Stomach (tissue), 8 donors: ENCODE measurements at regions not wholly inside any gene's neighbourhood (a gene's known extent, or its start where the extent isn't known, plus 50 kb on each side); places are given as distances from the start of the nearest gene placed in this dataset.
A peak's percentile ranks its signal among the peaks of the same experiment; 100 is the strongest.

Source experiments
- DNase-seq, 2 donors: peaks; one replicate each; pipeline versions ENCODE4 v3.0.0 to v3.0.0-alpha.2; 2013 to 2019
- H3K27ac ChIP-seq, 5 donors: fragments of 200-600 bp in 4 of 5; sonication (generic) in 4 of 5; one replicate each; pipeline ENCODE4 v1.5.1; 2013 to 2019; ENCODE audit warnings: mild to moderate bottlenecking in 1 of 5, moderate library complexity in 1 of 5
- H3K27me3 ChIP-seq, 3 donors: fragments of 200-600 bp; sonication (generic); one replicate each; pipeline ENCODE4 v1.5.1; 2017 to 2019; ENCODE audit warnings: mixed run types in 1 of 3
- H3K36me3 ChIP-seq, 4 donors: fragments of 200-600 bp; sonication (generic); 1 replicate in 3 of 4; 2 replicates in 1 of 4; pipeline ENCODE4 v1.5.1; 2016 to 2019
- H3K4me1 ChIP-seq, 4 donors: fragments of 200-600 bp; sonication (generic); one replicate each; pipeline ENCODE4 v1.5.1; 2016 to 2019
- H3K4me3 ChIP-seq, 4 donors: fragments of 200-600 bp; sonication (generic) in 3 of 4; one replicate each; pipeline ENCODE4 v1.5.1; 2016 to 2019; ENCODE audit warnings: mild to moderate bottlenecking in 1 of 4
- H3K9me3 ChIP-seq, 4 donors: fragments of 200-600 bp; sonication (generic); one replicate each; pipeline ENCODE4 v1.5.1; 2016 to 2019
- EP300 ChIP-seq: sonication (generic); formaldehyde crosslinking; IDR thresholded peaks from one replicate; pipeline ENCODE4 v1.6.1; 2017; ENCODE audit warnings: antibody characterized with exemption
- POLR2A ChIP-seq, 4 donors: fragments of 450-650 bp; IDR thresholded peaks; one replicate each; pipeline ENCODE4 v1.6.1; 2016; ENCODE audit warnings: antibody characterized with exemption in 4 of 4, control low read depth in 2 of 4, mild to moderate bottlenecking in 1 of 4, moderate library complexity in 1 of 4
- POLR2AphosphoS5 ChIP-seq, 3 donors: sonication (generic); formaldehyde crosslinking; IDR thresholded peaks; one replicate each; pipeline ENCODE4 v1.6.1; 2016; ENCODE audit warnings: antibody characterized with exemption in 3 of 3
- WGBS, 5 donors: extraction: QIAGEN DNeasy Blood & Tissue Kit in 3 of 5; methylation state at CpG; one replicate each; pipeline versions ENCODE4 v1.1.5 to v1.1.7; 2013 to 2018; 5-methylcytosine and 5-hydroxymethylcytosine counted together
- intact Hi-C: fragments of 100-400 bp; cut with DNase I; formaldehyde crosslinking; loops from one replicate; pipeline ENCODE4 v1.15.1; 2023; ENCODE audit warnings: low total_unique reads
- TF ChIP-seq, protein P1 (sequence below), 7 experiments: fragments of 450-650 bp in 4 of 7; fragments of 200-600 bp in 3 of 7; sonication (generic) in 3 of 7; IDR thresholded peaks; one replicate each; pipeline ENCODE4 v1.5.1; 2016 to 2019; ENCODE audit warnings: antibody characterized with exemption in 7 of 7, control low read depth in 2 of 7, mild to moderate bottlenecking in 1 of 7
- donor health status: healthy with polysubstance abuse.
- donor health status: Bipolar disorder and iron deficiency.
- donor health status: healthy.

DNA sequence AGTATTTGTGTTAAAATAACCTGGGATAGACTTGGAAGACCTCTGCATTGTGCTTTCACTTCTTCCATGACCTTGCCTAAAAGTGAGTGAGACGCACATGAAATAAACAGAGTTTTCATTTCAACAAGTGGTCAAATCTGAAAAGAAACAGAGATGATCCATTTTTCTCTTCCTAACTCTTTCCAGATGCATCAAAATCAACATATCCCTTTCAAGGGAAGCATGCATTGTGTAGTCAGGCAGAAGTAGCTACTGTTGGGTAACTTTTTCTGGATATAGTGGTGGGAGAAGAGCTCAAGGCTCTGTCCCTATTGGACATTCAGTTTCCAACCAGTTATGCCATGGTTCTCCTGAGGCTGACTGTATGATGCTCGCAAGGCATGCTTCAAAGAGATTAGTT lies 233.0 kb upstream of the JAG1 start:
- Histone ChIP-seq H3K9me3 (no peaks in the 10 kb centered on the region), H3K27me3 (no peaks in the 10 kb centered on the region), H3K4me1 (peaks cover 0 to 24% (median 10%) of the 10 kb centered on the region in 4 donors), H3K4me3 (no peak overlapping the region), H3K36me3 (no peaks in the 10 kb centered on the region), H3K27ac (no peak overlapping the region)
- DNase-seq: no peak
- intact Hi-C loops: no loop called here
- 75 to 87% (median 83%) methylated on average over 2 of the region's 2 CpGs for WGBS, 5 donors
- TF ChIP-seq POLR2A (IDR thresholded peaks at IDR 0.05): no peak
- TF ChIP-seq POLR2AphosphoS5 (IDR thresholded peaks at IDR 0.05): no peak
- TF ChIP-seq, protein P1, sequence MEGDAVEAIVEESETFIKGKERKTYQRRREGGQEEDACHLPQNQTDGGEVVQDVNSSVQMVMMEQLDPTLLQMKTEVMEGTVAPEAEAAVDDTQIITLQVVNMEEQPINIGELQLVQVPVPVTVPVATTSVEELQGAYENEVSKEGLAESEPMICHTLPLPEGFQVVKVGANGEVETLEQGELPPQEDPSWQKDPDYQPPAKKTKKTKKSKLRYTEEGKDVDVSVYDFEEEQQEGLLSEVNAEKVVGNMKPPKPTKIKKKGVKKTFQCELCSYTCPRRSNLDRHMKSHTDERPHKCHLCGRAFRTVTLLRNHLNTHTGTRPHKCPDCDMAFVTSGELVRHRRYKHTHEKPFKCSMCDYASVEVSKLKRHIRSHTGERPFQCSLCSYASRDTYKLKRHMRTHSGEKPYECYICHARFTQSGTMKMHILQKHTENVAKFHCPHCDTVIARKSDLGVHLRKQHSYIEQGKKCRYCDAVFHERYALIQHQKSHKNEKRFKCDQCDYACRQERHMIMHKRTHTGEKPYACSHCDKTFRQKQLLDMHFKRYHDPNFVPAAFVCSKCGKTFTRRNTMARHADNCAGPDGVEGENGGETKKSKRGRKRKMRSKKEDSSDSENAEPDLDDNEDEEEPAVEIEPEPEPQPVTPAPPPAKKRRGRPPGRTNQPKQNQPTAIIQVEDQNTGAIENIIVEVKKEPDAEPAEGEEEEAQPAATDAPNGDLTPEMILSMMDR (IDR thresholded peaks at IDR 0.05): no peak
- TF ChIP-seq EP300: no peak

DNA sequence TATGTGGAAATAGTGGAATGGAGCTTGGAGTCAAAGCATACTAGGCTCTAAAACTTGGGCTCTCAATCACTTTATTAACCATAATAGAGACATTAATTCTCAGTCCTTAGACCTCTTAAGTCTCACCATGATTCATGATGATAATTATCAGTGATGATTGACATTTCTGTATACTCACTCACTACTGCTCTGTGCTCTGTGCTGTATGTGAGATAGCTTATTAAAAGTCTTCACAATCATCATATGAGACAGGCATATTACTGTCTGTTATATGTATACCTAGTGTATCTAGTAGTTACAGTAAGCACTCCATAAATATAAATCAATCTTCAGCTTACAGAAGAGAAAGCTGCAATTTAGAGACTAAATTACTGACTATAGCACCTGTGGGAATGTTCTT lies 236.0 kb upstream of the JAG1 start:
- no peaks in the 10 kb centered on the region for H3K36me3 ChIP-seq
- no peak for DNase-seq
- no peak overlapping the region for H3K4me3 ChIP-seq
- TF ChIP-seq, protein P1 (IDR thresholded peaks at IDR 0.05): no peak
- TF ChIP-seq POLR2AphosphoS5 (IDR thresholded peaks at IDR 0.05) (no peak), POLR2A (IDR thresholded peaks at IDR 0.05) (no peak), EP300 (no peak)
- H3K27ac ChIP-seq: peak overlapping the region in 2 of 5 donors; percentile 66 to 68
- peaks cover 0 to 20% (median 6%) of the 10 kb centered on the region in 4 donors for H3K4me1 ChIP-seq
- intact Hi-C loops: no loop called here
- no peaks in the 10 kb centered on the region for H3K27me3 ChIP-seq
- no peaks in the 10 kb centered on the region for H3K9me3 ChIP-seq

DNA sequence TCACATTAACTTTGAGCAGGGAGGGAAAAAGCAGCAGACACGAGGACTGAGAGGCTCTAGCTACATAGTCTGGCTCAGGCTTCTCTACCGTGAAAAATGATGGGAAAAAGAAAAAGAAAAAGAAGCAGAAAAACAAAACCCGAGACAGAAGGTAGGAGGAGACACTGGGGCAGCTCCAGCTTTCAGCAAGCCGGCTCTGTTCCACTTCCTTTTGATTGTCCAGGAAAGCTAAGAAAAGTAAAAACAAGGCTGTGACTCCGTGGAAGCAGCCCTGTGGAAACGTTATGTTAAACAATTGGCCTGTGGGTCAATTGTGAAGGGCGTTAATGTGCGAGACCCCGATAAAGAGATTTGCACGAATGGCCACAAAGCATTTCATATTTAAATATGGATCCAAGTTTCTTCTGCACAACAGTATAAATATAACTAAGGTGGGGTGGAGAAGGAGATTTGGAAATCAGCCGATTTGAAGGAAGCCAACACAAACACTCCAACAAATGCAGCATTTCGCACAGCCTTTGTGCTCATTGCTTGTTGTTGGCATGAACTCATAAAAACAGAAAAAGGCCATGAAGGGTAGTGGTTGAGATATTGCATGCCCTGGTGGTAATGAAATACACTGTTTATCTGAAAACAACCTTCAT lies 236.9 kb upstream of the JAG1 start:
- DNase-seq: no peak
- H3K9me3 ChIP-seq: no peaks in the 10 kb centered on the region
- H3K4me1 ChIP-seq: peaks cover 0 to 20% (median 6%) of the 10 kb centered on the region in 4 donors
- 12 to 30% (median 24%) methylated on average over 12 of the region's 12 CpGs for WGBS, 5 donors
- peak in 1 of 3 donors; percentile 35 for TF ChIP-seq POLR2AphosphoS5 (IDR thresholded peaks at IDR 0.05)
- TF ChIP-seq, protein P1 (IDR thresholded peaks at IDR 0.05): no peak
- peak overlapping the region in 4 of 5 donors; percentile 32 to 68 (median 55) for H3K27ac ChIP-seq
- intact Hi-C loops: no loop called here
- no peaks in the 10 kb centered on the region for H3K36me3 ChIP-seq
- peak overlapping the region in 3 of 4 donors; percentile 7 to 16 (median 13) for H3K4me3 ChIP-seq
- H3K27me3 ChIP-seq: no peaks in the 10 kb centered on the region

DNA sequence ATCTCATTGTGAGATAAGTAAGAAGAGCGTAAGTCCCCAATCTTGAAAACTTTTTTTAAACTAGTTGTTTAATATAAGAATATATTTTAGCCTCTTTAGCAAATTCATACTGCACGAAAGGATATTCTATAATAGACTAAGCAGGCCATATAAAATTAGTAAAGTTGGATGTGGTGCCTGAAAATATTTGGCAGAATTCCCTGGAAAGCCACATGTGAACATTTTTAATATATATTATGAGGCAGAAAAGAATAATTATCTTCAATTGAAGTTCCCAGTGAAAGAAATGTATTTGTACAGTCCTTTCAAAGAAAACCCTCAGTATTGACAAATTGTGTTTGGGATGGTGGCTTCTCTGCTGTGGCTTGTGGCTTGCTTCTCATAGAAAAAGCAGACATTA lies 237.5 kb upstream of the JAG1 start:
- H3K4me3 ChIP-seq: no peak overlapping the region
- H3K4me1 ChIP-seq: peaks cover 0 to 20% (median 6%) of the 10 kb centered on the region in 4 donors
- no peak for DNase-seq
- no peaks in the 10 kb centered on the region for H3K36me3 ChIP-seq
- 37 to 61% (median 47%) methylated on average over 2 of the region's 2 CpGs for WGBS, 5 donors
- no peaks in the 10 kb centered on the region for H3K9me3 ChIP-seq
- peak overlapping the region in 4 of 5 donors; percentile 32 to 68 (median 55) for H3K27ac ChIP-seq
- H3K27me3 ChIP-seq: no peaks in the 10 kb centered on the region
- intact Hi-C loops: no loop called here
- no peak for TF ChIP-seq EP300

DNA sequence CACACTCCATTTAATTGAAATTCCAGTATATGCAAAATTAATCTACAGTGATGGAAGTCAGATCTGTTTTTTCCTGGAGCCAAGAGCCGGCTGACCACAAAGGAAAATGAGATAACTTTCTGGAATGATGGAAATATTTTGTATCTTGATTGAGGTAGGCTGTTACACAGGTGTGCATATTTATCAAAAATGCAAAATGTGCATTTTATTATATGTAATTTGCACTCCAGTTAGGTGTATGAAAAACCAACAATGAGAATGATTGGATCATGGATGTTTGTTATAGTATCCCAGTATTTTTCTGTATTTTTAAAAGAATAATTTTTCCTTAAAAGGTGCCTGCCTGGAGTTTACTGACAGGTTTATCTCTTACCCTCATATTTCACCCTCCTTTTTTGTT lies 242.0 kb upstream of the JAG1 start:
- no peak for DNase-seq
- Histone ChIP-seq H3K27me3 (no peaks in the 10 kb centered on the region), H3K36me3 (no peaks in the 10 kb centered on the region), H3K4me1 (peaks cover 0 to 10% (median 4%) of the 10 kb centered on the region in 4 donors), H3K27ac (no peak overlapping the region), H3K4me3 (no peak overlapping the region), H3K9me3 (no peaks in the 10 kb centered on the region)
- intact Hi-C loops: no loop called here
- WGBS, 5 donors: 18 to 51% (median 45%) methylated on average over 1 of the region's 1 CpG
- TF ChIP-seq, protein P1 (IDR thresholded peaks at IDR 0.05): no peak
- TF ChIP-seq POLR2AphosphoS5 (IDR thresholded peaks at IDR 0.05) (no peak), POLR2A (IDR thresholded peaks at IDR 0.05) (no peak), EP300 (no peak)
